GM23338 (cell line): ENCODE measurements at regions not wholly inside any gene's neighbourhood (a gene's known extent, or its start where the extent isn't known, plus 50 kb on each side); places are given as distances from the start of the nearest gene placed in this dataset.

Source experiments
- ATAC-seq: fragments of 200-7000 bp; cut with Tn5 transposase; 3 replicates; pipeline ENCODE4 v1.9.1; 2020
- DNase-seq: peaks from one replicate; pipeline ENCODE4 v3.0.0-alpha.2; 2015; ENCODE audit warnings: low spot score
- H2AFZ ChIP-seq: fragments of 200-600 bp; sonication (generic); 2 replicates; pipeline ENCODE4 v1.8.0; 2016; ENCODE audit warnings: antibody characterized with exemption, mild to moderate bottlenecking, moderate library complexity
- H3F3A ChIP-seq: fragments of 200-600 bp; sonication (generic); replicated peaks from 2 replicates; pipeline ENCODE4 v1.8.0; 2017; ENCODE audit warnings: antibody characterized with exemption, mixed run types, low read depth
- H3K27ac ChIP-seq: fragments of 200-600 bp; sonication (generic); 2 replicates; pipeline ENCODE4 v1.6.1; 2016; ENCODE audit warnings: low read depth
- H3K27me3 ChIP-seq: fragments of 200-600 bp; sonication (generic); 2 replicates; pipeline ENCODE4 v1.8.0; 2016; ENCODE audit warnings: mild to moderate bottlenecking, mixed run types, moderate library complexity; ENCODE audit not compliant: insufficient read depth
- H3K36me3 ChIP-seq: fragments of 200-600 bp; sonication (generic); 2 replicates; pipeline ENCODE4 v1.8.0; 2016; ENCODE audit warnings: mild to moderate bottlenecking; ENCODE audit not compliant: insufficient read depth
- H3K4me1 ChIP-seq: fragments of 200-600 bp; sonication (generic); 2 replicates; pipeline ENCODE4 v1.8.0; 2016; ENCODE audit warnings: mild to moderate bottlenecking, moderate library complexity; ENCODE audit not compliant: insufficient read depth
- H3K4me2 ChIP-seq: fragments of 200-600 bp; sonication (generic); 2 replicates; pipeline ENCODE4 v1.7.1; 2017; ENCODE audit warnings: mixed run types
- H3K4me3 ChIP-seq: fragments of 200-600 bp; sonication (generic); 2 replicates; pipeline ENCODE4 v1.6.1; 2016; ENCODE audit warnings: mixed run types
- H3K79me2 ChIP-seq: fragments of 200-600 bp; sonication (generic); replicated peaks from 2 replicates; pipeline ENCODE4 v1.8.0; 2017; ENCODE audit warnings: mild to moderate bottlenecking; ENCODE audit not compliant: insufficient read depth
- H3K9me2 ChIP-seq: fragments of 200-600 bp; sonication (generic); 2 replicates; pipeline ENCODE4 v1.8.0; 2017; ENCODE audit not compliant: insufficient read depth
- H4K20me1 ChIP-seq: fragments of 200-600 bp; sonication (generic); replicated peaks from 2 replicates; pipeline ENCODE4 v1.8.0; 2017; ENCODE audit warnings: mild to moderate bottlenecking; ENCODE audit not compliant: insufficient read depth
- H3K27ac Mint-ChIP-seq: 2 replicates; pipeline ENCODE4 v1.8.0; 2020; ENCODE audit warnings: inconsistent platforms, mild to moderate bottlenecking, moderate library complexity, mixed read lengths
- H3K27me3 Mint-ChIP-seq: 3 replicates; pipeline ENCODE4 v1.8.0; 2022; ENCODE audit warnings: low read depth, mild to moderate bottlenecking, moderate library complexity, mixed read lengths, inconsistent platforms; ENCODE audit not compliant: insufficient read depth, poor library complexity
- H3K36me3 Mint-ChIP-seq: 3 replicates; pipeline ENCODE4 v1.8.0; 2021; ENCODE audit warnings: low read depth, mild to moderate bottlenecking, inconsistent platforms, moderate library complexity, mixed read lengths
- H3K4me1 Mint-ChIP-seq: 3 replicates; pipeline ENCODE4 v1.8.0; 2020; ENCODE audit warnings: mild to moderate bottlenecking, inconsistent platforms, mixed read lengths
- H3K4me3 Mint-ChIP-seq: 3 replicates; pipeline ENCODE4 v1.8.0; 2021; ENCODE audit warnings: moderate library complexity, mild to moderate bottlenecking, inconsistent platforms, mixed read lengths
- H3K9me3 Mint-ChIP-seq: 3 replicates; pipeline ENCODE4 v1.8.0; 2020; ENCODE audit warnings: moderate library complexity, mild to moderate bottlenecking, inconsistent platforms, mixed read lengths
- CREB1 ChIP-seq: fragments of 250-450 bp; sonication (Bioruptor Pico); IDR thresholded peaks from 2 replicates; pipeline ENCODE4 v1.5.0; 2020; ENCODE audit warnings: low read depth, mild to moderate bottlenecking, moderate library complexity
- CTCF ChIP-seq, 2 experiments: fragments of 200-600 bp in 1 of 2; sonication (generic) in 1 of 2; conservative IDR thresholded peaks; 2 replicates each; pipeline versions ENCODE4 v1.5.1 to v1.6.1; 2016 to 2017; ENCODE audit warnings: antibody characterized with exemption in 2 of 2, low read depth in 2 of 2, mild to moderate bottlenecking in 2 of 2, moderate library complexity in 1 of 2
- ETS1 ChIP-seq: IDR thresholded peaks from 2 replicates; pipeline ENCODE4 v1.6.1; 2016; ENCODE audit warnings: antibody characterized with exemption
- EZH2 ChIP-seq: fragments of 200-600 bp; sonication (generic); IDR thresholded peaks from one replicate; pipeline ENCODE4 v1.8.0; 2017; ENCODE audit warnings: antibody characterized with exemption, mild to moderate bottlenecking, low read depth; ENCODE audit not compliant: unreplicated experiment
- EZH2phosphoT487 ChIP-seq: fragments of 200-600 bp; sonication (generic); IDR thresholded peaks from one replicate; pipeline ENCODE4 v1.8.1; 2018; ENCODE audit warnings: antibody characterized with exemption; ENCODE audit not compliant: unreplicated experiment
- JUNB ChIP-seq: IDR thresholded peaks from one replicate; pipeline ENCODE4 v1.6.1; 2016; ENCODE audit warnings: antibody characterized with exemption; ENCODE audit not compliant: unreplicated experiment
- NANOG ChIP-seq: IDR thresholded peaks from 2 replicates; pipeline ENCODE4 v1.6.1; 2016; ENCODE audit warnings: antibody characterized with exemption, borderline replicate concordance
- POLR2AphosphoS5 ChIP-seq: IDR thresholded peaks from 2 replicates; pipeline ENCODE4 v1.6.1; 2016; ENCODE audit warnings: antibody characterized with exemption, low read depth
- REST ChIP-seq: IDR thresholded peaks from one replicate; pipeline ENCODE4 v1.6.1; 2018; ENCODE audit warnings: antibody characterized with exemption; ENCODE audit not compliant: unreplicated experiment
- STAT1 ChIP-seq: IDR thresholded peaks from one replicate; pipeline ENCODE4 v1.6.1; 2016; ENCODE audit warnings: antibody characterized with exemption; ENCODE audit not compliant: unreplicated experiment
- ZNF114 ChIP-seq: fragments of 250-450 bp; sonication (Bioruptor Pico); IDR thresholded peaks from 2 replicates; pipeline ENCODE4 v1.5.0; 2020; ENCODE audit warnings: mild to moderate bottlenecking, moderate library complexity
- ZNF331 ChIP-seq: fragments of 250-450 bp; sonication (Bioruptor Pico); IDR thresholded peaks from 2 replicates; pipeline ENCODE4 v1.5.0; 2020; ENCODE audit warnings: low read depth, mild to moderate bottlenecking, moderate library complexity
- ZNF462 ChIP-seq: fragments of 250-450 bp; sonication (Bioruptor Pico); IDR thresholded peaks from 2 replicates; pipeline ENCODE4 v1.5.0; 2020; ENCODE audit warnings: mild to moderate bottlenecking, moderate library complexity

GRCh38 chr10:78762086-78762630 lies 306.6 kb upstream of the ZMIZ1 start:
- peaks cover 16% of the 10 kb centered on the region for H3K27me3 Mint-ChIP-seq
- Histone ChIP-seq H3K36me3 (no peaks in the 10 kb centered on the region), H3K27me3 (no peaks in the 10 kb centered on the region), H2AFZ (no peak overlapping the region), H3K4me1 (no peaks in the 10 kb centered on the region; the same call in 1 of the 2 replicates), H3K4me3 (no peak overlapping the region), H3K4me2 (no peak overlapping the region), H3F3A (no peaks in the 10 kb centered on the region), H3K27ac (no peak overlapping the region), H3K79me2 (no peaks in the 10 kb centered on the region), H4K20me1 (no peaks in the 10 kb centered on the region), H3K9me2 (no peaks in the 10 kb centered on the region)
- DNase-seq (no peak), ATAC-seq (no peak)
- H3K4me1 Mint-ChIP-seq: peaks cover 2% of the 10 kb centered on the region; the same call in 1 of the 3 replicates
- TF ChIP-seq POLR2AphosphoS5 (no peak), CREB1 (no peak), NANOG (no peak), CTCF (conservative IDR thresholded peaks at IDR 0.05; ENCODE audit: low read depth in 2 of 2) (no peak), ETS1 (no peak), JUNB (no peak), ZNF114 (CRISPR knock-in tag) (no peak), EZH2phosphoT487 (no peak), ZNF331 (CRISPR knock-in tag) (no peak), EZH2 (no peak), REST (no peak), STAT1 (no peak), ZNF462 (CRISPR knock-in tag) (no peak)
- H3K4me3 Mint-ChIP-seq: no peak overlapping the region
- H3K9me3 Mint-ChIP-seq: no peaks in the 10 kb centered on the region
- no peaks in the 10 kb centered on the region; the same call in 2 of the 3 replicates for H3K36me3 Mint-ChIP-seq
- H3K27ac Mint-ChIP-seq: no peak overlapping the region
